Activated naive CD4-positive, alpha-beta T cell treated with anti-CD3 and anti-CD28 coated beads, Interleukin-2, amount 50 U/mL, for 16 hours (primary cell): ENCODE measurements at regions not wholly inside any gene's neighbourhood (a gene's known extent, or its start where the extent isn't known, plus 50 kb on each side); places are given as distances from the start of the nearest gene placed in this dataset.

ENCODE experiments used
- DNase-seq: peaks from one replicate; pipeline ENCODE4 v3.0.0-alpha.2; 2020

- no peak for DNase-seq
Measured at GRCh38 chr12:107894589-107894988, 120.1 kb downstream of the ASCL4 start.

GRCh38 chr12:107895966-107896365 is 121.5 kb downstream of the ASCL4 start:
- DNase-seq = no peak

GRCh38 chr12:107900588-107900987 is 126.1 kb downstream of the ASCL4 start:
- DNase-seq = no peak

- no peak for DNase-seq
Measured at GRCh38 chr12:107903341-107904061, 129.0 kb downstream of the ASCL4 start.

- no peak for DNase-seq
Measured at GRCh38 chr12:107906707-107907106, 132.2 kb downstream of the ASCL4 start.

- DNase-seq = peak; percentile 58
Measured at GRCh38 chr12:107912421-107913004, 138.0 kb downstream of the ASCL4 start.

GRCh38 chr12:107914460-107914977 is 140.0 kb downstream of the ASCL4 start:
- DNase-seq = no peak

- no peak for DNase-seq
Measured at GRCh38 chr12:107917912-107918800, 143.7 kb downstream of the ASCL4 start.

- no peak for DNase-seq
Measured at GRCh38 chr12:107921062-107921461, 146.6 kb downstream of the ASCL4 start.

- no peak for DNase-seq
Measured at GRCh38 chr12:107925125-107925524, 150.6 kb downstream of the ASCL4 start.

GRCh38 chr12:107929436-107929835 is 154.9 kb downstream of the ASCL4 start:
- no peak for DNase-seq

GRCh38 chr12:107931761-107932160 is 157.3 kb downstream of the ASCL4 start:
- no peak for DNase-seq

GRCh38 chr12:107938446-107938845 is 163.9 kb downstream of the ASCL4 start:
- no peak for DNase-seq

GRCh38 chr12:107948391-107948945 is 174.0 kb downstream of the ASCL4 start:
- no peak for DNase-seq

GRCh38 chr12:107951024-107951423 is 176.5 kb downstream of the ASCL4 start:
- DNase-seq = no peak

GRCh38 chr12:107955966-107956643 is 173.0 kb upstream of the WSCD2 start:
- no peak for DNase-seq

GRCh38 chr12:107957459-107957858 is 171.6 kb upstream of the WSCD2 start:
- DNase-seq = no peak

- no peak for DNase-seq
Measured at GRCh38 chr12:107963635-107964034, 165.5 kb upstream of the WSCD2 start.

- DNase-seq = no peak
Measured at GRCh38 chr12:107967170-107967569, 161.9 kb upstream of the WSCD2 start.

- no peak for DNase-seq
Measured at GRCh38 chr12:107973950-107974349, 155.1 kb upstream of the WSCD2 start.

GRCh38 chr12:107976331-107976730 is 152.8 kb upstream of the WSCD2 start:
- DNase-seq = no peak

- DNase-seq = no peak
Measured at GRCh38 chr12:107978201-107978600, 150.9 kb upstream of the WSCD2 start.

GRCh38 chr12:107978641-107979040 is 150.4 kb upstream of the WSCD2 start:
- no peak for DNase-seq
